ENCODE measurements at regions not wholly inside any gene's neighbourhood (a gene's known extent, or its start where the extent isn't known, plus 50 kb on each side); places are given as distances from the start of the nearest gene placed in this dataset.

- no peak overlapping the region for H3K4me3 Mint-ChIP-seq (ENCODE audit: unreplicated experiment)
- no peak overlapping the region for H3K27ac Mint-ChIP-seq (ENCODE audit: unreplicated experiment)
- no peaks in the 10 kb centered on the region for H3K9me3 Mint-ChIP-seq (ENCODE audit: unreplicated experiment)
- TF ChIP-seq CTCF (IDR thresholded peaks at IDR 0.05; ENCODE audit: unreplicated experiment): no peak
- H3K4me1 Mint-ChIP-seq (ENCODE audit: unreplicated experiment): no peaks in the 10 kb centered on the region
- no peak for DNase-seq (ENCODE audit: low spot score)
- no peaks in the 10 kb centered on the region for H3K27me3 Mint-ChIP-seq (ENCODE audit: unreplicated experiment)
- peaks cover 4% of the 10 kb centered on the region for H3K36me3 Mint-ChIP-seq (ENCODE audit: low read depth, unreplicated experiment)
Measured at GRCh38 chr14:55841625-55842024, 261.6 kb downstream of the KTN1 start.

GRCh38 chr14:55843718-55844403 is 263.9 kb downstream of the KTN1 start:
- Mint-ChIP-seq H3K27ac (ENCODE audit: unreplicated experiment) (no peak overlapping the region), H3K4me1 (ENCODE audit: unreplicated experiment) (no peaks in the 10 kb centered on the region), H3K4me3 (ENCODE audit: unreplicated experiment) (no peak overlapping the region), H3K9me3 (ENCODE audit: unreplicated experiment) (no peaks in the 10 kb centered on the region), H3K27me3 (ENCODE audit: unreplicated experiment) (no peaks in the 10 kb centered on the region), H3K36me3 (ENCODE audit: low read depth, unreplicated experiment) (peaks cover 3% of the 10 kb centered on the region)
- no peak for DNase-seq (ENCODE audit: low spot score)
- peak; percentile 34 for TF ChIP-seq CTCF (IDR thresholded peaks at IDR 0.05; ENCODE audit: unreplicated experiment)

- H3K27ac Mint-ChIP-seq (ENCODE audit: unreplicated experiment): no peak overlapping the region
- peaks cover 3% of the 10 kb centered on the region for H3K4me1 Mint-ChIP-seq (ENCODE audit: unreplicated experiment)
- DNase-seq (ENCODE audit: low spot score): no peak
- H3K36me3 Mint-ChIP-seq (ENCODE audit: low read depth, unreplicated experiment): no peaks in the 10 kb centered on the region
- no peaks in the 10 kb centered on the region for H3K9me3 Mint-ChIP-seq (ENCODE audit: unreplicated experiment)
- H3K27me3 Mint-ChIP-seq (ENCODE audit: unreplicated experiment): no peaks in the 10 kb centered on the region
- H3K4me3 Mint-ChIP-seq (ENCODE audit: unreplicated experiment): no peak overlapping the region
- no peak for TF ChIP-seq CTCF (IDR thresholded peaks at IDR 0.05; ENCODE audit: unreplicated experiment)
Measured at GRCh38 chr14:55845963-55846825, 266.2 kb downstream of the KTN1 start.

- Mint-ChIP-seq H3K4me1 (ENCODE audit: unreplicated experiment) (peaks cover 7% of the 10 kb centered on the region), H3K36me3 (ENCODE audit: low read depth, unreplicated experiment) (no peaks in the 10 kb centered on the region), H3K27ac (ENCODE audit: unreplicated experiment) (no peak overlapping the region), H3K9me3 (ENCODE audit: unreplicated experiment) (no peaks in the 10 kb centered on the region), H3K4me3 (ENCODE audit: unreplicated experiment) (no peak overlapping the region), H3K27me3 (ENCODE audit: unreplicated experiment) (no peaks in the 10 kb centered on the region)
- TF ChIP-seq CTCF (IDR thresholded peaks at IDR 0.05; ENCODE audit: unreplicated experiment): no peak
- no peak for DNase-seq (ENCODE audit: low spot score)
Measured at GRCh38 chr14:55846826-55847446, 266.9 kb downstream of the KTN1 start.
